PC-3 (cell line): ENCODE measurements at regions not wholly inside any gene's neighbourhood (a gene's known extent, or its start where the extent isn't known, plus 50 kb on each side); places are given as distances from the start of the nearest gene placed in this dataset.
"Not testable (repeated sequence)": the region's sequence is repeated elsewhere in the genome, so short reads cannot be mapped to it uniquely, and the experiment has no call there.

Experiments used
- ATAC-seq: fragments of 200-7000 bp; cut with Tn5 transposase; 2 replicates; pipeline ENCODE4 v1.9.1; 2020; ENCODE audit warnings: mild to moderate bottlenecking, moderate library complexity
- BruUV-seq: library from RNA; stranded (reverse); fragments of 400-500 nt; replicated peaks from 2 replicates; lab custom pipeline; 2021; lab: Mats Ljungman, UMichigan
- CTCF ChIA-PET: fragments of 300-600 bp; sonication (Branson Sonifier 250); formaldehyde crosslinking; loops from one replicate; lab custom pipeline; 2022; ENCODE audit warnings: antibody characterized with exemption; lab: Charles Lee
- POLR2A ChIA-PET: fragments of 300-600 bp; sonication (Branson Sonifier 250); formaldehyde crosslinking; loops from one replicate; lab custom pipeline; 2022; ENCODE audit warnings: antibody characterized with exemption; ENCODE audit not compliant: unreplicated experiment; lab: Charles Lee
- DNase-seq: peaks from one replicate; pipeline ENCODE4 v3.0.0-alpha.2; 2015
- H2AFZ ChIP-seq: fragments of 300-600 bp; sonication (generic); 2 replicates; pipeline ENCODE4 v1.6.0; 2016; ENCODE audit warnings: antibody characterized with exemption, low read length
- H3F3A ChIP-seq: fragments of 300-600 bp; sonication (generic); one replicate; pipeline ENCODE4 v1.6.0; 2017; ENCODE audit warnings: antibody characterized with exemption, low read length, control low read depth, mild to moderate bottlenecking; ENCODE audit not compliant: unreplicated experiment
- H3K27ac ChIP-seq: fragments of 300-600 bp; sonication (generic); 2 replicates; pipeline ENCODE4 v1.5.1; 2016; ENCODE audit warnings: mild to moderate bottlenecking, low read length
- H3K27me3 ChIP-seq: fragments of 300-600 bp; sonication (generic); 2 replicates; pipeline ENCODE4 v1.6.1; 2016; ENCODE audit warnings: low read length, mixed read lengths
- H3K36me3 ChIP-seq: fragments of 300-600 bp; sonication (generic); 2 replicates; pipeline ENCODE4 v1.6.1; 2016; ENCODE audit warnings: low read depth, mixed run types, low read length, mixed read lengths
- H3K4me1 ChIP-seq: fragments of 300-600 bp; sonication (generic); 2 replicates; pipeline ENCODE4 v1.5.1; 2016; ENCODE audit warnings: low read length; ENCODE audit not compliant: insufficient read depth
- H3K4me2 ChIP-seq: fragments of 300-600 bp; sonication (generic); 2 replicates; pipeline ENCODE4 v1.6.0; 2016; ENCODE audit warnings: low read length
- H3K4me3 ChIP-seq: fragments of 300-600 bp; sonication (generic); 2 replicates; pipeline ENCODE4 v1.5.1; 2016; ENCODE audit warnings: mild to moderate bottlenecking, low read length, mixed read lengths
- H3K79me2 ChIP-seq: fragments of 300-600 bp; sonication (generic); 2 replicates; pipeline ENCODE4 v1.6.1; 2017; ENCODE audit warnings: low read length, mixed read lengths
- H3K9ac ChIP-seq: fragments of 300-600 bp; sonication (generic); 2 replicates; pipeline ENCODE4 v1.6.0; 2016; ENCODE audit warnings: mild to moderate bottlenecking, low read length
- H3K9me2 ChIP-seq: fragments of 300-600 bp; sonication (generic); replicated peaks from 2 replicates; pipeline ENCODE4 v1.6.1; 2016; ENCODE audit warnings: mixed run types, low read length, mixed read lengths
- H3K9me3 ChIP-seq: fragments of 300-600 bp; sonication (generic); 2 replicates; pipeline ENCODE4 v1.6.1; 2016; ENCODE audit warnings: low read length, mixed read lengths
- H4K20me1 ChIP-seq: fragments of 300-600 bp; sonication (generic); 2 replicates; pipeline ENCODE4 v1.6.1; 2016; ENCODE audit warnings: low read length, mixed read lengths
- EZH2 ChIP-seq: fragments of 300-600 bp; sonication (generic); IDR thresholded peaks from one replicate; pipeline ENCODE4 v1.6.1; 2017; ENCODE audit warnings: antibody characterized with exemption, mild to moderate bottlenecking, low read length; ENCODE audit not compliant: unreplicated experiment
- EZH2phosphoT487 ChIP-seq: fragments of 300-600 bp; sonication (generic); IDR thresholded peaks from 2 replicates; pipeline ENCODE4 v1.6.1; 2018; ENCODE audit warnings: mild to moderate bottlenecking, antibody characterized with exemption, low read length, borderline replicate concordance
- intact Hi-C: fragments of 100-400 bp; cut with micrococcal nuclease; formaldehyde crosslinking; loops from 2 replicates; pipeline ENCODE4 v1.9.0; 2023
- TF ChIP-seq, protein P1 (sequence below): fragments of 300-600 bp; sonication (generic); conservative IDR thresholded peaks from 2 replicates; pipeline ENCODE4 v1.5.1; 2017; ENCODE audit warnings: antibody characterized with exemption, low read depth, mild to moderate bottlenecking, low read length

DNA sequence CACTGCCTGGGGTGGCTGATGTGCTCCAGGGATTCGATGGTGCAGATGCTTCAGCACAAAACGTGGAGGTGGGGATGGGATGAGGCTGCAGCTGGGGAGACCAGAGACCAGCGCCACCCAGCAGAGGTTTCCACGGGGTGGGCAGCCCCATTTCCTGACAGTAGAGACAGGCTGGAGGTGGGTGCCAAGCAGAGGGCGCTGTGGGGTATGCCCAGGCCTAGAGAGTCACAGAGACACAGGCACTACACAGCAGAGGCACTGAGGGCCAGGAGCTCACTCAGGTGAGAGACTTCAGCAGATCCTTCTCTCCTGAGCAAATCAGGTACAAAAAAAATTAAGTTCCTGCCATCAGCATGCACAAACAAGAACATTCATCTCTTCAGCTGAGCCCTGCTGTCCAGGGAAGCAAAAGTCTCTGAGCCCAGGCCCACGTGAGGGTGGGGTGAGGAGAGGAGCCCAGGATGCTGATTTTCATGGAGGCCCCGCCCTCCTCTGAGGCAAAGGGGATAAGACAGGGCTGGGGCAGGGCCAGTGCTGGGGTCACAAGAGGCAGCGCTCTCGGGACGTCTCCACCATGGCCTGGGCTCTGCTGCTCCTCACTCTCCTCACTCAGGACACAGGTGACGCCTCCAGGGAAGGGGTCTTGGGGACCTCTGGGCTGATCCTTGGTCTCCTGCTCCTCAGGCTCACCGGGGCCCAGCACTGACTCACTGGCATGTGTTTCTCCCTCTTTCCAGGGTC, 53.1 kb downstream of the GGTLC2 start:
- no peaks in the 10 kb centered on the region for H3K9me3 ChIP-seq
- H3K79me2 ChIP-seq = no peaks in the 10 kb centered on the region
- H3K9me2 ChIP-seq = no peaks in the 10 kb centered on the region
- ChIA-PET CTCF (no interaction called here), POLR2A (no interaction called here)
- intact Hi-C loops = no loop called here
- H3K4me1 ChIP-seq = peaks cover 23% of the 10 kb centered on the region
- ATAC-seq = no peak
- no peak overlapping the region for H2AFZ ChIP-seq
- no peak overlapping the region for H3K27ac ChIP-seq
- no peak for TF ChIP-seq EZH2phosphoT487
- TF ChIP-seq, protein P1, sequence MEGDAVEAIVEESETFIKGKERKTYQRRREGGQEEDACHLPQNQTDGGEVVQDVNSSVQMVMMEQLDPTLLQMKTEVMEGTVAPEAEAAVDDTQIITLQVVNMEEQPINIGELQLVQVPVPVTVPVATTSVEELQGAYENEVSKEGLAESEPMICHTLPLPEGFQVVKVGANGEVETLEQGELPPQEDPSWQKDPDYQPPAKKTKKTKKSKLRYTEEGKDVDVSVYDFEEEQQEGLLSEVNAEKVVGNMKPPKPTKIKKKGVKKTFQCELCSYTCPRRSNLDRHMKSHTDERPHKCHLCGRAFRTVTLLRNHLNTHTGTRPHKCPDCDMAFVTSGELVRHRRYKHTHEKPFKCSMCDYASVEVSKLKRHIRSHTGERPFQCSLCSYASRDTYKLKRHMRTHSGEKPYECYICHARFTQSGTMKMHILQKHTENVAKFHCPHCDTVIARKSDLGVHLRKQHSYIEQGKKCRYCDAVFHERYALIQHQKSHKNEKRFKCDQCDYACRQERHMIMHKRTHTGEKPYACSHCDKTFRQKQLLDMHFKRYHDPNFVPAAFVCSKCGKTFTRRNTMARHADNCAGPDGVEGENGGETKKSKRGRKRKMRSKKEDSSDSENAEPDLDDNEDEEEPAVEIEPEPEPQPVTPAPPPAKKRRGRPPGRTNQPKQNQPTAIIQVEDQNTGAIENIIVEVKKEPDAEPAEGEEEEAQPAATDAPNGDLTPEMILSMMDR = no peak
- no peak for TF ChIP-seq EZH2
- no peaks in the 10 kb centered on the region for H3K36me3 ChIP-seq
- no peaks in the 10 kb centered on the region for H3K27me3 ChIP-seq
- no peak for DNase-seq
- H3F3A ChIP-seq = no peaks in the 10 kb centered on the region
- BruUV-seq = no TSS peak
- no peak overlapping the region for H3K4me3 ChIP-seq
- H3K9ac ChIP-seq = no peak overlapping the region
- no peak overlapping the region for H3K4me2 ChIP-seq
- H4K20me1 ChIP-seq = no peaks in the 10 kb centered on the region

DNA sequence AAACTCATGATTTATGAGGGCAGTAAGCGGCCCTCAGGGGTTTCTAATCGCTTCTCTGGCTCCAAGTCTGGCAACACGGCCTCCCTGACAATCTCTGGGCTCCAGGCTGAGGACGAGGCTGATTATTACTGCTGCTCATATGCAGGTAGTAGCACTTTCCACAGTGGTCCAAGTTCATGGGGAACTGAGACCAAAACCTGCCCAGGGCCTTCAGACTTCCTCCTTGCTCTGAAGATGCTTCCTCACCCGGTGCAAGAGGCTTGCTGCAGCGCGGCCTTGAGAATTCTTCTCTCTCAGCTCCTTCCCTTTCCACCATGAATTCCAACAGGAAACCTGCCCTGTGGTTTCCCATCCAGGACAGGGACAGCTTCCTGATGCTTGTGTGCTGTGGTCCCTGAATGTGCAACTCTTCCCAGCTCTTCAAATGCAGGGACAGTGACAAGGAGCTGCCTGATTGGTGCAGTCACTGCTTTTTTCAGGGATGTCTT, 53.9 kb downstream of the GGTLC2 start:
- CTCF ChIA-PET = no interaction called here
- H3K79me2 ChIP-seq = no peaks in the 10 kb centered on the region
- intact Hi-C loops = no loop called here
- H3K4me1 ChIP-seq = peaks cover 23% of the 10 kb centered on the region
- ATAC-seq (no peak), DNase-seq (no peak)
- no peaks in the 10 kb centered on the region for H3K9me2 ChIP-seq
- no TSS peak for BruUV-seq
- no peak overlapping the region for H3K4me3 ChIP-seq
- H3F3A ChIP-seq = no peaks in the 10 kb centered on the region
- POLR2A ChIA-PET = no interaction called here
- H3K27me3 ChIP-seq = no peaks in the 10 kb centered on the region
- H4K20me1 ChIP-seq = no peaks in the 10 kb centered on the region
- H3K27ac ChIP-seq = no peak overlapping the region
- no peak overlapping the region for H3K4me2 ChIP-seq
- no peak overlapping the region for H2AFZ ChIP-seq
- H3K36me3 ChIP-seq = no peaks in the 10 kb centered on the region
- H3K9me3 ChIP-seq = no peaks in the 10 kb centered on the region
- TF ChIP-seq EZH2phosphoT487 = no peak
- TF ChIP-seq, protein P1 = no peak
- TF ChIP-seq EZH2 = no peak
- H3K9ac ChIP-seq = no peak overlapping the region

DNA sequence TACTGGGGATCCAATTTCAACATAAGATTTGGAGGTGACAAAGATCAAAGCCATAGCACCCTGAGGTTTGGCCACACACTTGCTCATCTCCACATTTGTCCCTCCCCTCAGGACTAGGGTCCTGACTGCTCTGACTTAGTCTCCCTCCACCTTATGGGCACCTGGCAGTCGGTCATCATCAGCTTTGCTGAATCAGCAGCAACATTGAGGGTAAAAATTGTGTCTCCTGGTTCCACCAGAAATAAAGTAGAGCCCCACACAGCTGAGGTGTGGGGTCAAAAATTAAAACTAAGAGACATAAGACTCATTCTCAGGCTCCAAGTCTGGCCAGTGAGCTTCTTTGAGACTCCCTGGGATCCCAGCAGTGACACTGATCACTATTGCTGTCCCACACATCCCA, 56.2 kb downstream of the GGTLC2 start:
- DNase-seq = no peak
- H3K4me2 ChIP-seq = no peak overlapping the region
- no peak overlapping the region for H3K27ac ChIP-seq
- H3K79me2 ChIP-seq = no peaks in the 10 kb centered on the region
- H3K36me3 ChIP-seq = no peaks in the 10 kb centered on the region
- no peak overlapping the region for H3K4me3 ChIP-seq
- TF ChIP-seq EZH2 (no peak), EZH2phosphoT487 (no peak)
- TF ChIP-seq, protein P1 = no peak
- ATAC-seq = no peak
- no peaks in the 10 kb centered on the region for H4K20me1 ChIP-seq
- no peak overlapping the region for H2AFZ ChIP-seq
- no peaks in the 10 kb centered on the region for H3K27me3 ChIP-seq
- peaks cover 24% of the 10 kb centered on the region for H3K4me1 ChIP-seq
- no peaks in the 10 kb centered on the region for H3K9me2 ChIP-seq
- intact Hi-C loops = no loop called here
- CTCF ChIA-PET = no interaction called here
- H3F3A ChIP-seq = no peaks in the 10 kb centered on the region
- BruUV-seq = no TSS peak
- H3K9ac ChIP-seq = no peak overlapping the region
- POLR2A ChIA-PET = no interaction called here
- no peaks in the 10 kb centered on the region for H3K9me3 ChIP-seq

- H3K27ac ChIP-seq = peak overlapping the region; percentile 62
- intact Hi-C loops, ATAC-seq, H3K79me2 ChIP-seq, H3K4me3 ChIP-seq, H4K20me1 ChIP-seq, H3K27me3 ChIP-seq, H3K9ac ChIP-seq, POLR2A ChIA-PET, CTCF ChIA-PET, H3K9me2 ChIP-seq, H3K4me2 ChIP-seq, H3F3A ChIP-seq, H3K9me3 ChIP-seq, BruUV-seq, H2AFZ ChIP-seq, H3K36me3 ChIP-seq, DNase-seq: not testable (repeated sequence)
- peaks cover 24% of the 10 kb centered on the region for H3K4me1 ChIP-seq
Observed at GRCh38 chr22:22701557-22701956, 57.1 kb downstream of the GGTLC2 start.
